ENCODE measurements at regions not wholly inside any gene's neighbourhood (a gene's known extent, or its start where the extent isn't known, plus 50 kb on each side); places are given as distances from the start of the nearest gene placed in this dataset.
A peak's percentile ranks its signal among the peaks of the same experiment; 100 is the strongest.
"Not testable (repeated sequence)": the region's sequence is repeated elsewhere in the genome, so short reads cannot be mapped to it uniquely, and the experiment has no call there.

GRCh38 chr4:126136922-126137781 lies 822.4 kb downstream of the FAT4 start:
- DNase-seq (ENCODE audit: low spot score) = no peak

GRCh38 chr4:126137782-126138170 lies 823.0 kb downstream of the FAT4 start:
- DNase-seq (ENCODE audit: low spot score) = no peak

- DNase-seq (ENCODE audit: low spot score) = no peak
Measured at GRCh38 chr4:126144543-126145237, 829.9 kb downstream of the FAT4 start.

GRCh38 chr4:126168484-126168883 lies 853.7 kb downstream of the FAT4 start:
- DNase-seq (ENCODE audit: low spot score) = no peak

GRCh38 chr4:126172126-126172525 lies 857.4 kb downstream of the FAT4 start:
- DNase-seq (ENCODE audit: low spot score) = no peak

GRCh38 chr4:126174627-126175026 lies 859.9 kb downstream of the FAT4 start:
- DNase-seq (ENCODE audit: low spot score) = no peak

- no peak for DNase-seq (ENCODE audit: low spot score)
Measured at GRCh38 chr4:126180642-126181041, 865.9 kb downstream of the FAT4 start.

GRCh38 chr4:126182336-126182735 lies 867.6 kb downstream of the FAT4 start:
- no peak for DNase-seq (ENCODE audit: low spot score)

GRCh38 chr4:126182786-126183185 lies 868.0 kb downstream of the FAT4 start:
- DNase-seq (ENCODE audit: low spot score) = no peak

- DNase-seq (ENCODE audit: low spot score) = no peak
Measured at GRCh38 chr4:126183206-126183605, 868.5 kb downstream of the FAT4 start.

GRCh38 chr4:126191536-126191935 lies 876.8 kb downstream of the FAT4 start:
- DNase-seq (ENCODE audit: low spot score) = no peak

GRCh38 chr4:126192506-126192905 lies 877.8 kb downstream of the FAT4 start:
- DNase-seq (ENCODE audit: low spot score) = no peak

GRCh38 chr4:126201251-126202138 lies 886.7 kb downstream of the FAT4 start:
- not testable (repeated sequence) for DNase-seq (ENCODE audit: low spot score)

GRCh38 chr4:126202226-126202625 lies 887.5 kb downstream of the FAT4 start:
- peak; percentile 15 for DNase-seq (ENCODE audit: low spot score)

- DNase-seq (ENCODE audit: low spot score) = no peak
Measured at GRCh38 chr4:126207910-126208309, 893.2 kb downstream of the FAT4 start.

GRCh38 chr4:126209147-126209546 lies 894.4 kb downstream of the FAT4 start:
- no peak for DNase-seq (ENCODE audit: low spot score)

- no peak for DNase-seq (ENCODE audit: low spot score)
Measured at GRCh38 chr4:126213996-126214395, 899.2 kb downstream of the FAT4 start.

GRCh38 chr4:126215759-126216158 lies 901.0 kb downstream of the FAT4 start:
- no peak for DNase-seq (ENCODE audit: low spot score)

GRCh38 chr4:126216611-126217010 lies 901.9 kb downstream of the FAT4 start:
- DNase-seq (ENCODE audit: low spot score) = no peak

- DNase-seq (ENCODE audit: low spot score) = no peak
Measured at GRCh38 chr4:126221282-126221681, 906.5 kb downstream of the FAT4 start.

- no peak for DNase-seq (ENCODE audit: low spot score)
Measured at GRCh38 chr4:126221717-126222340, 907.1 kb downstream of the FAT4 start.
